ENCODE measurements at regions not wholly inside any gene's neighbourhood (a gene's known extent, or its start where the extent isn't known, plus 50 kb on each side); places are given as distances from the start of the nearest gene placed in this dataset.

DNA sequence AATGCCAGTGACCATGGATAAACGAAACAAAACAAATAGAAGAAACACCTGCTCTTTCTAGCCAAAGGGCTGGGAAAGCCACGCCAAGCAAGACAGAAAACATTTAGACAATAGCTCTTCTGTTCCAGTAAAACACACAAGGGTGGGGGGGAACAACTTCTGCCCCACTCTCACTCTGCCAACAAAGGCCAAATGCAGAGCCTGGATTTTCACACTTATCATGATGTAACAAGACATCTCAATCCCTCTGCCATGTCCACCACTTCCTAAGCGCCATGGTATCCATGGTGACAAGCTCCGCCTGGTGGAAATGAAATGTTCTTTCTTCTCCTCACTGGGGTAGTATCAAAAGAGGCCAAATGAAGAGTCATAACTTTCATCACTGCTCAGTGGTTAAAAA lies 60.6 kb downstream of the DRD1 start:
- intact Hi-C loops (cut with DNase I; ENCODE audit: low total_unique reads): no loop called here
- DNase-seq (ENCODE audit: low spot score in 2 of 2): no peak
- Histone ChIP-seq H3K27me3 (no peaks in the 10 kb centered on the region), H3K27ac (no peak overlapping the region), H3K4me3 (no peak overlapping the region), H3K4me1 (no peaks in the 10 kb centered on the region), H3K9me3 (no peaks in the 10 kb centered on the region), H3K36me3 (no peaks in the 10 kb centered on the region)
- TF ChIP-seq CTCF (IDR thresholded peaks at IDR 0.05) (no peak), POLR2AphosphoS5 (IDR thresholded peaks at IDR 0.05) (no peak), POLR2A (IDR thresholded peaks at IDR 0.05) (no peak)

- H3K27me3 ChIP-seq: no peaks in the 10 kb centered on the region
- H3K27ac ChIP-seq: no peak overlapping the region
- intact Hi-C loops (cut with DNase I; ENCODE audit: low total_unique reads): no loop called here
- TF ChIP-seq CTCF (IDR thresholded peaks at IDR 0.05) (no peak), POLR2AphosphoS5 (IDR thresholded peaks at IDR 0.05) (no peak), POLR2A (IDR thresholded peaks at IDR 0.05) (no peak)
- no peaks in the 10 kb centered on the region for H3K36me3 ChIP-seq
- DNase-seq (ENCODE audit: low spot score in 2 of 2): no peak
- no peak overlapping the region for H3K4me3 ChIP-seq
- H3K9me3 ChIP-seq: no peaks in the 10 kb centered on the region
- no peaks in the 10 kb centered on the region for H3K4me1 ChIP-seq
Observed at GRCh38 chr5:175382171-175382570, 61.8 kb downstream of the DRD1 start.

DNA sequence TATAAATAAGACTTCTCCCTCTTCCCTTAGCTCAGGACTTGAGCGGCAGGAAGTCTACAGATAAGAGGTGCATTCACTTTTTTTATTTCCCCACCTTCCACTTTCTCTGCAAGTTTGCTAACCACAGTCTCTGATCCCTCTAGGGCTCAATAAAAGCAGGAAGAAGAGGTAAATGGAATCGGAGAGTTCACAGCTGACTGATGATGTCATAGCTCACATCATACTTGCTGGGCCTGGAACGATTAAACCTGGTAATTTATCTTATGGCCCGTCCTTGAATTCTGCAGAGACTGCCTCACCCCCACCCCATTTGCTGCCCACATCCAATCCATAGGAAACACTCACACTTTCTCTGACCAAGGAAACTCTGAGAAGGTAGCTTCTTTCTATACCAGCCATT lies 62.9 kb downstream of the DRD1 start:
- DNase-seq (ENCODE audit: low spot score in 2 of 2): no peak
- no peaks in the 10 kb centered on the region for H3K4me1 ChIP-seq
- no peaks in the 10 kb centered on the region for H3K27me3 ChIP-seq
- H3K27ac ChIP-seq: no peak overlapping the region
- no peak for TF ChIP-seq CTCF (IDR thresholded peaks at IDR 0.05)
- TF ChIP-seq POLR2AphosphoS5 (IDR thresholded peaks at IDR 0.05): no peak
- TF ChIP-seq POLR2A (IDR thresholded peaks at IDR 0.05): no peak
- no peaks in the 10 kb centered on the region for H3K36me3 ChIP-seq
- intact Hi-C loops (cut with DNase I; ENCODE audit: low total_unique reads): no loop called here
- no peak overlapping the region for H3K4me3 ChIP-seq
- H3K9me3 ChIP-seq: no peaks in the 10 kb centered on the region

GRCh38 chr5:175380701-175381100 lies 63.3 kb downstream of the DRD1 start:
- intact Hi-C loops (cut with DNase I; ENCODE audit: low total_unique reads): no loop called here
- no peak for DNase-seq (ENCODE audit: low spot score in 2 of 2)
- no peaks in the 10 kb centered on the region for H3K27me3 ChIP-seq
- H3K4me3 ChIP-seq: no peak overlapping the region
- H3K4me1 ChIP-seq: no peaks in the 10 kb centered on the region
- H3K36me3 ChIP-seq: no peaks in the 10 kb centered on the region
- no peak overlapping the region for H3K27ac ChIP-seq
- TF ChIP-seq POLR2A (IDR thresholded peaks at IDR 0.05) (no peak), CTCF (IDR thresholded peaks at IDR 0.05) (no peak), POLR2AphosphoS5 (IDR thresholded peaks at IDR 0.05) (no peak)
- no peaks in the 10 kb centered on the region for H3K9me3 ChIP-seq

DNA sequence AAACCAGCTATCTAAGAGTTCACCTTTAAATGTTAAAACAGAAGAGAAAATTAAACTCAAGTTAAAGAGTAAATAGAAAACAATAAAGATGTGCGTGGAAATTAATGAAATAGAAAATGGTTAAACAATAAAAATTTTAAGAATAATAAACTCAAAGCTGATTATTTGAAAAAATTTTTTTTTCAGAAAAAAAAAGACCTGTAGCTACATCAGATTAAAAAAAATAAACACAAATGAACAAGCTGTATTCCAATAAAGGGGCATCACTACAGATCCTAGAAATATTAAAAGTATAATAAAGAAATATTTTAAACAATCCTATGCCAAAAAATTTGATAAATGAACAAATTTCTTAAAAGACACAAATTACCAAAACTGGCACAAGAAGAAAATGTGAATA lies 64.1 kb downstream of the DRD1 start:
- TF ChIP-seq CTCF (IDR thresholded peaks at IDR 0.05): no peak
- TF ChIP-seq POLR2A (IDR thresholded peaks at IDR 0.05): no peak
- no peak for TF ChIP-seq POLR2AphosphoS5 (IDR thresholded peaks at IDR 0.05)
- no peak overlapping the region for H3K4me3 ChIP-seq
- H3K36me3 ChIP-seq: no peaks in the 10 kb centered on the region
- H3K27me3 ChIP-seq: no peaks in the 10 kb centered on the region
- DNase-seq (ENCODE audit: low spot score in 2 of 2): no peak
- H3K4me1 ChIP-seq: no peaks in the 10 kb centered on the region
- no peaks in the 10 kb centered on the region for H3K9me3 ChIP-seq
- intact Hi-C loops (cut with DNase I; ENCODE audit: low total_unique reads): no loop called here
- H3K27ac ChIP-seq: no peak overlapping the region

Data from breast epithelium (tissue), 4 donors.